Fibroblast of mammary gland (primary cell): ENCODE measurements at regions not wholly inside any gene's neighbourhood (a gene's known extent, or its start where the extent isn't known, plus 50 kb on each side); places are given as distances from the start of the nearest gene placed in this dataset.

Experiments used
- DNase-seq: peaks from one replicate; pipeline ENCODE4 v3.0.0-alpha.2; 2010; ENCODE audit warnings: low read depth
- H3K4me3 ChIP-seq: 2 replicates; pipeline ENCODE4 v1.5.1; 2011; ENCODE audit warnings: low read depth, mild to moderate bottlenecking, low read length, moderate library complexity; ENCODE audit not compliant: control insufficient read depth
- TF ChIP-seq, protein P1 (sequence below): conservative IDR thresholded peaks from 2 replicates; pipeline ENCODE4 v1.5.1; 2011; ENCODE audit warnings: low read depth, low read length, inconsistent platforms; ENCODE audit not compliant: control insufficient read depth, insufficient read depth

DNA sequence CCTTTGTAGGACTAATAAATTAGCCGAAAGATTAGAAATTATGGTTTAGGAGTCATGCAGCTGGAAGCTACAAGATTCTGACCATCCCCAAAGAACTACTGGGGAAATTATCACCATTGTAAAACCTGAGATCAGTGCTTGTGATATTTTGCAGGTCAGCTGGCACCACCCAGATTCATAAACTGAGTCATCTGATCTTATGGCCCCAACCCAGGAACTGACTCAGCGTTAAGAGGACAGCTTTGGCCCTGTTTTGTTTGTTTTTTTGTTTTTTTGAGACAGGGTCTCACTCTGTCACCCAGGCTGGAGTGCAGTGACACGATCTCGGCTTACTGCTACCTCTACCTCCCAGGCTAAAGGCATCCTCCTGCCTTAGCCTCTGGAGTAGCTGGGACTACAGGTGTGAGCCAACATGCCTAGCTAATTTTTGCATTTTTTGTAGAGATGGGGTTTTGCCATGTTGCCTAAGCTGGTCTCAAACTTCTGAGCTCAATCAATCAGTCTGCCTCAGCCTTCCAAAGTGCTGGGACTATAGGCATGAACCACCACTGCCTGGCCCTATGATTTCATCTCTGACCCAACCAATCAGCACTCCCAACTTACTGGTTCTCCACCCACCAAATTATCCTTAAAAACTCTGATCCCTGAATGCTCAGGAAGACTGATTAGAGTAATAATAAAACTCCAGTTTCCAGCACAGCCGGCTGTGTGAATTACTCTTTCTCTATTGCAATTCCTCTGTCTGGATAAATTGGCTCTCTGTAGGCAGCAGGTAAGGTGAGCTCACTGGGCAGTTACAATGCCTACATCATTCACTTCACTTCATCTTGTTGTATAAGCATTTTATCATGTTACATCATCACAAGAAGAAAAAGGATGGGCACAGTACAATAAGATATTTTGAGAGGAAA, 79.4 kb upstream of the KSR1 start:
- TF ChIP-seq, protein P1, sequence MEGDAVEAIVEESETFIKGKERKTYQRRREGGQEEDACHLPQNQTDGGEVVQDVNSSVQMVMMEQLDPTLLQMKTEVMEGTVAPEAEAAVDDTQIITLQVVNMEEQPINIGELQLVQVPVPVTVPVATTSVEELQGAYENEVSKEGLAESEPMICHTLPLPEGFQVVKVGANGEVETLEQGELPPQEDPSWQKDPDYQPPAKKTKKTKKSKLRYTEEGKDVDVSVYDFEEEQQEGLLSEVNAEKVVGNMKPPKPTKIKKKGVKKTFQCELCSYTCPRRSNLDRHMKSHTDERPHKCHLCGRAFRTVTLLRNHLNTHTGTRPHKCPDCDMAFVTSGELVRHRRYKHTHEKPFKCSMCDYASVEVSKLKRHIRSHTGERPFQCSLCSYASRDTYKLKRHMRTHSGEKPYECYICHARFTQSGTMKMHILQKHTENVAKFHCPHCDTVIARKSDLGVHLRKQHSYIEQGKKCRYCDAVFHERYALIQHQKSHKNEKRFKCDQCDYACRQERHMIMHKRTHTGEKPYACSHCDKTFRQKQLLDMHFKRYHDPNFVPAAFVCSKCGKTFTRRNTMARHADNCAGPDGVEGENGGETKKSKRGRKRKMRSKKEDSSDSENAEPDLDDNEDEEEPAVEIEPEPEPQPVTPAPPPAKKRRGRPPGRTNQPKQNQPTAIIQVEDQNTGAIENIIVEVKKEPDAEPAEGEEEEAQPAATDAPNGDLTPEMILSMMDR: no peak
- DNase-seq: peak; percentile 75
- no peak overlapping the region for H3K4me3 ChIP-seq

DNA sequence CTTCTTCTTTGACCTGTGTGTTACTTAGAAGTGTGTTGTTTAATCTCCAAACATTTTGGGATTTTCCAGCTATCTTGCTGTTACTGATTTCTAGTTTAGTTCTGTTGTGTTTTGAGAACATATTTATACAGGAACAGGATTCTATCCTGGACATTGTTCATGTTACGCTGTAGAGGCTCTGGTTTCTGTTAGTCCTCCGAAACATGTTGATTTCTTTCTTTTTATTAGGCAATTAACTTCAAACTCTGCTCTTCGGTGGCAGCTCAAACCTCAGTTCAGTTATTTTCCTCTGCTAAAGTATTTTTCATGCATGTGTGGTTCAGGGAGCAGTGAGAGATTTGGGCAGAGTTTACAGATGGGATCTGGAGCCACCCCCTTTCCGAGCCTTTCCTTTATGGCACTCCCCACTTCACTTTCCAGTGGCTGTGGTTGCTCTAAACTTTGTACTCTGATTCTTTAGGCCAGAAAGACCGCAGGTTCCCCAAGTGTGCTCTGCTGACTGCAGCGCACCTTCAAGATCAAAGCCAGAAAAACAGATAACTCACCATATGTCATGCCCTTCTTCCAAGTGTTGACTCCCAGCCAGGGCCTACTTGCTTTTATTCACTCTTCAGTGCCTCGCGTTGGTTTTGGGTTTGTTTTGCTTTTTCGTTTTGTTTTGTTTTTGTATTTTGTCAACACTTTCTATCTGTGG, 77.6 kb upstream of the KSR1 start:
- TF ChIP-seq, protein P1: no peak
- DNase-seq: no peak
- no peak overlapping the region for H3K4me3 ChIP-seq

DNA sequence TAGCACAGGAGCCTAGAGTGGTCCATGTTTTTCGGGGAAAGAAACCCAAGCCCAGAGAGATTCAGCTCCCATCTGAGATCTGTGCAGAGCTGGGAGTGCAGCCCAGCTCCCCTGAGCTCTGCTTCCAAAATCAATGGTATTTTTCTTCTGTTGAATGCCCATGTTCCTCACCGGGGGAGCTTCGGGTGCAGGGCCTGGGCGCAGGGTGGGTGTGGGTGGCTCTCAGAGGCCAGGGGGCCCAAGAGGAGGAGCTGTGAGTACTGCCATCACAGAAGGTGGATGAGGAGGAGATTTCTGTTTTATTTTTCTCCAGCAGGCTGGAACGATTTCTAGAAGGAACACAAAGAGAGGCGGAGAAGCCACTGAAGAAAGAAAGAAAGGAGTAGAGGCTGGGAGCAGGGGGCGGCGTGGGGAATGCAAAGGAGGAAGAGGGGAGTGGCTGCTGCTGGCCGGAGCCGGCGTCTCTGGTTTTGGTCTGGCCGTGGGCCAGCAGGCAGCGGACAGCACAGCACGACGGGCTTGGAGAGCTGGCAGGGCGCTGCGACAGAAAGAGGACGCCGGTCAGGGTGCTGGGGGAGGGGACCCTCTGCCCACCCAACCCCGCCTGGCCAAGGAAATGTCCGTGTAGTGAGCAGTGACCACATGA, 76.2 kb upstream of the KSR1 start:
- peak overlapping the region; percentile 23 for H3K4me3 ChIP-seq
- TF ChIP-seq, protein P1: no peak
- no peak for DNase-seq

DNA sequence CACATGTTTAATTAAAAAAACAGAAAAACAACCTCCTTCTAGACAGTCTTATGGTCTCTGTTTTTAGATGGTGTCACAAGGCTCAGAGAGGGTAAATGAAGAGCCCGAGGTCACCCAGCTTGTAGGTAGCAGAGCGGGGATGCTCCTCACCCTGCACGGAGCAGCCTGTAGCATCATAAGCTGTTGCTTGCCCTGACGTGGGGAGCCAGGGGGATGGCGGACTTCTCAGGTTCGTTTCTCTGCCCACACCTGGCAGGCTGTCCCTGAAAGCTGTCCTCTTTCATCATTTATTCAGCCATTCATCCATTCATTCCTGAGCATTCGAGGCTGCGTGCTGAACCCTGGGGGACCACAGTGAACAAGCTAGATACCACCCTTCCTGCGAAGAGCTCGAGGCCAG, 75.7 kb upstream of the KSR1 start:
- DNase-seq: no peak
- TF ChIP-seq, protein P1: no peak
- peak overlapping the region; percentile 23 for H3K4me3 ChIP-seq

DNA sequence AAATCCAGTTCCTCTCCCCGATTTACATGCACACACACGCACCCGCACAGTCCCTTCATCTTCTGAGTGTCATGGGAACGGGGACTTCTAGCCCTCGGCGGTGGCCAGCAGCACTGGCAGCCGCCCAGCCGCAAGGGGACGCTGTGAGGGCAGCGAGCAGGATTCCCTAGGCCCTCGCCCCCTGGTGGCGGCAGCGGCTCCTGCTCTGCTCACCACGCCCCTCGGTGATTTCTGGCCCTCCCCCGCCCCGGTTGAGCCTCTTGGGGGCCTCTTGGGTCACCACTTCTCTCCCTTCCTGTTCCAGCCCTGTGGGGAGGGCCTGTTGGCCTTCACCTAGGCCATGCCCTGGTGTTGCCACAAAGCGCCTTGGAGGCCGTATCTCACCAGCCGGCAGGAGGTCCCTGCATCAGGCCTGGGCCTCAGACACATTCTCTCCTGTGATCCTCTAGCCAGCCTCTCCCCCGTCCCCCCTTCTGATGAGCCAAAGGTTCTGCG, 75.2 kb upstream of the KSR1 start:
- TF ChIP-seq, protein P1: peak; percentile 73
- DNase-seq: peak; percentile 49
- no peak overlapping the region for H3K4me3 ChIP-seq

DNA sequence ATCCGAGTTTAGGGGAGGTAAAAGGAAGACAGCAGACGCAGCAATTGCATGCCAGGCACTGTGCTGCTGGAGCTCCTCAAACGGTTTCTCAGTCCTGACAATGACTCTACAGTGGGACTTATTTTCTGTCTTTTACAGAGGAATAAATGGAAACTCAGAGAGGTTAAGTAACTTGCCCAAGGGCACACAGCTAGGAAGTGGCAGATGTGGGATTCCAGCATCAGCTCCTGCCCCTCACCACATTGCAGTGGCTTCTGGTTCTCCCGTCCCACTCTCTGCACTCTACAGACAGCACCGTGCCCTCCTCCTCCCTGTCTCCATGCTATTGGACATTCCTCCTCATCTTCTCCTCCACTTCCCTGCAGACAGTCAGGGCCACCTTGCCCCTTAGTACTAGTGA, 74.2 kb upstream of the KSR1 start:
- DNase-seq: no peak
- no peak overlapping the region for H3K4me3 ChIP-seq
- TF ChIP-seq, protein P1: no peak
